Mesodermal cell (in vitro differentiated cells): ENCODE measurements at regions not wholly inside any gene's neighbourhood (a gene's known extent, or its start where the extent isn't known, plus 50 kb on each side); places are given as distances from the start of the nearest gene placed in this dataset.

Experiments used
- H3K27ac ChIP-seq: 2 replicates; pipeline ENCODE4 v1.7.0; 2013; ENCODE audit warnings: mild to moderate bottlenecking, low read depth, low read length, moderate library complexity; ENCODE audit not compliant: severe bottlenecking
- H3K36me3 ChIP-seq: 2 replicates; pipeline ENCODE4 v1.7.1; 2013; ENCODE audit warnings: mild to moderate bottlenecking, low read length, moderate library complexity; ENCODE audit not compliant: control insufficient read depth, insufficient read depth
- H3K4me1 ChIP-seq: one replicate; pipeline ENCODE4 v1.7.1; 2013; ENCODE audit warnings: mild to moderate bottlenecking, low read length; ENCODE audit not compliant: insufficient read depth, control insufficient read depth, poor library complexity, severe bottlenecking
- H3K4me3 ChIP-seq: 2 replicates; pipeline ENCODE4 v1.7.0; 2013; ENCODE audit warnings: low read length, control low read depth, mild to moderate bottlenecking; ENCODE audit not compliant: insufficient read depth, poor library complexity, severe bottlenecking; ENCODE audit errors: extremely low read depth
- H3K9me3 ChIP-seq: 2 replicates; pipeline ENCODE4 v1.7.1; 2013; ENCODE audit warnings: mild to moderate bottlenecking, low read length, moderate library complexity; ENCODE audit not compliant: control insufficient read depth
- WGBS, 2 experiments: methylation state at CpG; one replicate each; pipeline ENCODE4 v1.1.5; 2013; ENCODE audit warnings: missing lambda C conversion rate in 2 of 2; ENCODE audit not compliant: insufficient coverage in 2 of 2; 5-methylcytosine and 5-hydroxymethylcytosine counted together

- Histone ChIP-seq H3K27ac (no peak overlapping the region), H3K4me3 (no peak overlapping the region), H3K4me1 (no peaks in the 10 kb centered on the region), H3K9me3 (no peaks in the 10 kb centered on the region), H3K36me3 (no peaks in the 10 kb centered on the region)
Observed at GRCh38 chr5:23164971-23165370, 311.8 kb upstream of the CDH12 start.

GRCh38 chr5:23158179-23158578 is 305.0 kb upstream of the CDH12 start:
- Histone ChIP-seq H3K36me3 (no peaks in the 10 kb centered on the region), H3K4me3 (no peak overlapping the region), H3K27ac (no peak overlapping the region), H3K4me1 (no peaks in the 10 kb centered on the region), H3K9me3 (no peaks in the 10 kb centered on the region)
- 50 to 100% methylated on average over 1 of the region's 2 CpGs for WGBS, 2 experiments

- Histone ChIP-seq H3K36me3 (no peaks in the 10 kb centered on the region), H3K4me1 (no peaks in the 10 kb centered on the region), H3K9me3 (no peaks in the 10 kb centered on the region), H3K4me3 (no peak overlapping the region), H3K27ac (no peak overlapping the region)
- WGBS, 2 experiments = no CpG with 5 or more reads among the region's 1 CpG
Observed at GRCh38 chr5:23157716-23158115, 304.6 kb upstream of the CDH12 start.

DNA sequence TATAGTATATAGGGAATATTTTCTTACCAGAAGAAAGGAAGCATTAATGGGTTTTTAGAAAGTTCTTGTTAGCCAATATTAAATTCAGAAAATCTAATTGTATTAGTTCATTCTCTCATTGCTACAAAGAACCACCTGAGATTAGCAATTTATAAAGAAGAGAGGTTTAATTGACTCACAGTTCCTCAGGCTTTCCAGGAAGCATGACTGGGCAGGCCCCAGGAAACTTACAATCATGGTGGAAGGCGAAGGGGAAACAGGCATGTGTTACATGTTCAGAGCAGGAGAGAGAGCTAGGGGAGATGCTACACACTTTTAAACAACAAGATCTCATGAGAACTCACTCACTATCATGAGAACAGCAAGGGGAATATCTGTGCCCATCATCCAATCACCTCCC is 304.0 kb upstream of the CDH12 start:
- no peaks in the 10 kb centered on the region for H3K9me3 ChIP-seq
- no peaks in the 10 kb centered on the region for H3K4me1 ChIP-seq
- H3K36me3 ChIP-seq = no peaks in the 10 kb centered on the region
- no CpG with 5 or more reads among the region's 1 CpG for WGBS, 2 experiments
- H3K4me3 ChIP-seq = no peak overlapping the region
- no peak overlapping the region for H3K27ac ChIP-seq

- H3K9me3 ChIP-seq = no peaks in the 10 kb centered on the region
Observed at GRCh38 chr5:23147625-23148024, 294.5 kb upstream of the CDH12 start.

DNA sequence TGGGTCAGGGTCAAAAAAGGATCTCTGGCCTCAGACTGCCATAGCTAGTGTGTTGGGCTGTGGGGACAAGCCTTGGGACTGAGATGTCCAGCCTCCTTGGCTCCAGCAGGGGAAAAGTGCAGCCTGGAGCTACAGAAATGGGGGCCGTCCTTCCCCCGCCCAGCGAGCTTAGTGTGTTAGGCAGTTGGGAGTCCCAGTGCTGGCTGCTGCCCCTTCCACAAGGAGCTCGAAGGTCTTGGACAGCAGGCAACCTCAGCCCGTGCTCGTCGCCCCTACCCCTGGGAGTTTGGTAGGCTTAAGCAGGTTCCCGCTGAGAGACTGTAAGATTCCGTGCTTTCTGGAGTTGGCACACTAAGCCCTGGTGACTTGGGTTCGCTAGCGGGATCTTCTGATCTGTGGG is 293.0 kb upstream of the CDH12 start:
- Histone ChIP-seq H3K4me1 (no peaks in the 10 kb centered on the region), H3K4me3 (no peak overlapping the region), H3K9me3 (no peaks in the 10 kb centered on the region), H3K36me3 (no peaks in the 10 kb centered on the region), H3K27ac (no peak overlapping the region)
- WGBS, 2 experiments = 91 to 92% methylated on average over 8 to 9 of the region's 11 CpGs

More at GRCh38 chr5:23147625-23148024, 294.5 kb upstream of the CDH12 start:
- Histone ChIP-seq H3K4me1 (no peaks in the 10 kb centered on the region), H3K36me3 (no peaks in the 10 kb centered on the region), H3K27ac (no peak overlapping the region), H3K4me3 (no peak overlapping the region)
- WGBS, 2 experiments = 96% methylated on average over 3 of the region's 5 CpGs; no CpG with 5 or more reads in 1 of the 2 experiments

DNA sequence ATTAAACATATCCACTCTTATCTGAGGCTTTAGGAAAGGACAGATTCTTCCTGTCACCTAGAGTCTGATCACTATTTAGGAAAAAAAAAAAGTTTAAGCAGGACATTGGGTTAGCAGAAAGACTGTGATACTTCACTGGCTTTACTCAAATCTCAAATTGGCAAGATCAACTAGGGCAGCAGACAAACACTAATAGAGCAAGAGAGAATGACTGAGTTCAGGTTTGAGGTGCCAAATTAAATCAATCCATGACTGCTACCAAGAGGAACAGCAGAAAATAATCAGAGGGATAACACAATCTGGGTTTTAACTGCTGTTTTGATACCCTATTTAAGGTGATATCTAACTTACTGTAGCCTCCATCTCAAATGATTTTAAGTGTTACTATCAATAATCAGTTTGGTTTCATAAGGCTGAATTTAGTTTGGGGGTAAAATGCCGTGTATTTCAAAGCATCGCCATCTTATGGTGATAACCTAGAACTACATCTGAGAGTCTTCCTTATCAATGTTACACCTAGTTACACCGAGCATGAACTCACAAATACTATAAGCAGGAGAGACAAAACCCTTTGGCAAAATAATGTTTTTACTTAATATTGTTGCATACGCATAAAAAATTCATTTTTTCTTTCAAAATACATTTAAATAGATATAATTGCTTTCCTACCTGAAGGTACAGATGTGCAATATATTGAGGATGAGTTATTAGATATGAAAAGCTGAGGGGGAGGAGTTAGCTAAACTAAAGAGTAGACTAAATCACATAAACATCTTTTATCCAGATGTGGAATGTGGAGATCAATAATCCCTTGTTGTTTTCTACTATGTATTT is 286.4 kb upstream of the CDH12 start:
- no peak overlapping the region for H3K4me3 ChIP-seq
- WGBS, 2 experiments = no CpG with 5 or more reads among the region's 4 CpGs
- H3K27ac ChIP-seq = no peak overlapping the region
- H3K36me3 ChIP-seq = no peaks in the 10 kb centered on the region
- no peaks in the 10 kb centered on the region for H3K9me3 ChIP-seq
- no peaks in the 10 kb centered on the region for H3K4me1 ChIP-seq

- Histone ChIP-seq H3K4me1 (no peaks in the 10 kb centered on the region), H3K4me3 (no peak overlapping the region), H3K27ac (no peak overlapping the region), H3K36me3 (no peaks in the 10 kb centered on the region), H3K9me3 (no peaks in the 10 kb centered on the region)
- 91 to 100% methylated on average over 1 of the region's 2 CpGs for WGBS, 2 experiments
Observed at GRCh38 chr5:23136958-23137357, 283.8 kb upstream of the CDH12 start.

- 67 to 71% methylated on average over 1 of the region's 2 CpGs for WGBS, 2 experiments
Observed at GRCh38 chr5:23132231-23132630, 279.1 kb upstream of the CDH12 start.

DNA sequence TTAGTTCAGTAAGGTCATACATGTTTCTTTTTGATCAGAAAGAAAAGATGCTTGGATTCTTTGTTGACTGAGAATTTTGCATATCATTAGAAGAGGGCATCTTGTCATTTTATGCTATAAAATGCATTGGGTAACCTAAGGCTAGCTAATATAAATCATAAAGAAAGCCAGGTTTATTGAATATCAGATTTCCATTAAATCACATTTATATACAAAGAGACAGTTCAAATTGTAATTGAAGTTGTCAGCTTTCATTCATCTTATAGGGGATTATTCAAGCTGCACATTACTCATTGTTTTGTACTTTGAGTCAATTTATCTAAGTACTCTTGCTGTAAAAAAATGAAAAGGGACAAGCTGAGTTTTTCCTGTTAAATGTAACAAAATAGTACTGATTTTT is 259.1 kb upstream of the CDH12 start:
- no peaks in the 10 kb centered on the region for H3K9me3 ChIP-seq
- no peaks in the 10 kb centered on the region for H3K36me3 ChIP-seq
- no peak overlapping the region for H3K27ac ChIP-seq
- H3K4me3 ChIP-seq = no peak overlapping the region
- no peaks in the 10 kb centered on the region for H3K4me1 ChIP-seq

More at GRCh38 chr5:23132231-23132630, 279.1 kb upstream of the CDH12 start:
- no peaks in the 10 kb centered on the region for H3K4me1 ChIP-seq
- no peak overlapping the region for H3K4me3 ChIP-seq
- no peaks in the 10 kb centered on the region for H3K9me3 ChIP-seq
- no peaks in the 10 kb centered on the region for H3K36me3 ChIP-seq
- H3K27ac ChIP-seq = no peak overlapping the region

GRCh38 chr5:23105021-23105420 is 251.9 kb upstream of the CDH12 start:
- no peak overlapping the region for H3K4me3 ChIP-seq
- no peak overlapping the region for H3K27ac ChIP-seq
- no peaks in the 10 kb centered on the region for H3K4me1 ChIP-seq
- 75 to 82% methylated on average over 1 to 2 of the region's 2 CpGs for WGBS, 2 experiments
- no peaks in the 10 kb centered on the region for H3K9me3 ChIP-seq
- no peaks in the 10 kb centered on the region for H3K36me3 ChIP-seq
